ENCODE measurements at regions not wholly inside any gene's neighbourhood (a gene's known extent, or its start where the extent isn't known, plus 50 kb on each side); places are given as distances from the start of the nearest gene placed in this dataset.

GRCh38 chr14:51593397-51593796, 58.3 kb upstream of the FRMD6 start:
- H3K27me3 ChIP-seq (ENCODE audit: control insufficient read depth in 3 of 3, insufficient read depth in 3 of 3, low read depth in 1 of 3, low read length in 3 of 3), result peaks cover 0 to 3% (median 0%) of the 10 kb centered on the region in 3 experiments
- H3K27ac ChIP-seq (replicated peaks; ENCODE audit: low read length), result no peak overlapping the region
- no peak for DNase-seq (ENCODE audit: low spot score)
- no peak overlapping the region for H3K14ac ChIP-seq (ENCODE audit: low read length)
- H3K4me3 ChIP-seq (ENCODE audit: low read length in 2 of 2), result no peak overlapping the region
- H2BK5ac ChIP-seq (ENCODE audit: low read length), result no peak overlapping the region
- no peak overlapping the region for H2BK120ac ChIP-seq (ENCODE audit: low read depth, low read length)
- no peak overlapping the region for H2AFZ ChIP-seq (ENCODE audit: low read length)
- no peaks in the 10 kb centered on the region for H3K36me3 ChIP-seq (replicated peaks in 1 of 2; ENCODE audit: control insufficient read depth in 2 of 2, insufficient read depth in 2 of 2, low read length in 2 of 2)
- no peak overlapping the region for H3K18ac ChIP-seq (ENCODE audit: low read length)
- H3K4me2 ChIP-seq (ENCODE audit: insufficient read depth, low read length, poor library complexity, severe bottlenecking), result no peak overlapping the region
- H2AK5ac ChIP-seq (ENCODE audit: low read depth, low read length), result no peak overlapping the region
- no peaks in the 10 kb centered on the region for H3K9me3 ChIP-seq (replicated peaks in 1 of 2; ENCODE audit: control insufficient read depth in 2 of 2, insufficient read depth in 1 of 2, low read depth in 1 of 2, low read length in 2 of 2)
- no CpG with 5 or more reads among the region's 5 CpGs for WGBS, 2 donors (ENCODE audit: extremely low coverage in 2 of 2, insufficient read length in 2 of 2, insufficient replicate concordance in 1 of 2)
- H3K79me1 ChIP-seq (ENCODE audit: low read depth, low read length), result no peaks in the 10 kb centered on the region
- no peak overlapping the region for H4K8ac ChIP-seq (ENCODE audit: low read depth, low read length)
- H3K9ac ChIP-seq (ENCODE audit: low read depth, low read length, poor library complexity), result no peak overlapping the region
- H2BK15ac ChIP-seq (ENCODE audit: low read length), result no peak overlapping the region
- no peak overlapping the region for H3K23ac ChIP-seq (ENCODE audit: low read depth, low read length, poor library complexity)
- H4K91ac ChIP-seq (ENCODE audit: low read depth, low read length, poor library complexity), result no peak overlapping the region
- H3K4ac ChIP-seq (ENCODE audit: low read length), result no peak overlapping the region
- H2BK12ac ChIP-seq (ENCODE audit: low read length), result no peak overlapping the region
- H3K4me1 ChIP-seq (ENCODE audit: control insufficient read depth in 2 of 2, insufficient read depth in 1 of 2, low read depth in 1 of 2, low read length in 2 of 2), result no peaks in the 10 kb centered on the region

- no peak overlapping the region for H3K14ac ChIP-seq (ENCODE audit: low read length)
- H3K4me2 ChIP-seq (ENCODE audit: insufficient read depth, low read length, poor library complexity, severe bottlenecking), result no peak overlapping the region
- H4K8ac ChIP-seq (ENCODE audit: low read depth, low read length), result no peak overlapping the region
- H3K4me1 ChIP-seq (ENCODE audit: control insufficient read depth in 2 of 2, insufficient read depth in 1 of 2, low read depth in 1 of 2, low read length in 2 of 2), result no peaks in the 10 kb centered on the region
- H3K4me3 ChIP-seq (ENCODE audit: low read length in 2 of 2), result no peak overlapping the region
- H2BK12ac ChIP-seq (ENCODE audit: low read length), result no peak overlapping the region
- H3K36me3 ChIP-seq (replicated peaks in 1 of 2; ENCODE audit: control insufficient read depth in 2 of 2, insufficient read depth in 2 of 2, low read length in 2 of 2), result no peaks in the 10 kb centered on the region
- no peak overlapping the region for H3K9ac ChIP-seq (ENCODE audit: low read depth, low read length, poor library complexity)
- H3K4ac ChIP-seq (ENCODE audit: low read length), result no peak overlapping the region
- no peak overlapping the region for H2BK5ac ChIP-seq (ENCODE audit: low read length)
- H3K9me3 ChIP-seq (replicated peaks in 1 of 2; ENCODE audit: control insufficient read depth in 2 of 2, insufficient read depth in 1 of 2, low read depth in 1 of 2, low read length in 2 of 2), result no peaks in the 10 kb centered on the region
- H2AK5ac ChIP-seq (ENCODE audit: low read depth, low read length), result no peak overlapping the region
- no peaks in the 10 kb centered on the region for H3K27me3 ChIP-seq (ENCODE audit: control insufficient read depth in 3 of 3, insufficient read depth in 3 of 3, low read depth in 1 of 3, low read length in 3 of 3)
- no CpG with 5 or more reads among the region's 3 CpGs for WGBS, 2 donors (ENCODE audit: extremely low coverage in 2 of 2, insufficient read length in 2 of 2, insufficient replicate concordance in 1 of 2)
- no peak overlapping the region for H3K18ac ChIP-seq (ENCODE audit: low read length)
- no peaks in the 10 kb centered on the region for H3K79me1 ChIP-seq (ENCODE audit: low read depth, low read length)
- H2AFZ ChIP-seq (ENCODE audit: low read length), result no peak overlapping the region
- H3K27ac ChIP-seq (replicated peaks; ENCODE audit: low read length), result no peak overlapping the region
- H4K91ac ChIP-seq (ENCODE audit: low read depth, low read length, poor library complexity), result no peak overlapping the region
- no peak overlapping the region for H2BK15ac ChIP-seq (ENCODE audit: low read length)
- H2BK120ac ChIP-seq (ENCODE audit: low read depth, low read length), result no peak overlapping the region
- no peak overlapping the region for H3K23ac ChIP-seq (ENCODE audit: low read depth, low read length, poor library complexity)
- DNase-seq (ENCODE audit: low spot score), result no peak
Measured at GRCh38 chr14:51595881-51596455, 55.7 kb upstream of the FRMD6 start.

- no peak overlapping the region for H3K4ac ChIP-seq (ENCODE audit: low read length)
- H2AK5ac ChIP-seq (ENCODE audit: low read depth, low read length), result no peak overlapping the region
- no peak overlapping the region for H2BK120ac ChIP-seq (ENCODE audit: low read depth, low read length)
- H2AFZ ChIP-seq (ENCODE audit: low read length), result no peak overlapping the region
- H3K4me1 ChIP-seq (ENCODE audit: control insufficient read depth in 2 of 2, insufficient read depth in 1 of 2, low read depth in 1 of 2, low read length in 2 of 2), result no peaks in the 10 kb centered on the region
- H3K9ac ChIP-seq (ENCODE audit: low read depth, low read length, poor library complexity), result peak overlapping the region; percentile 1
- no peak overlapping the region for H3K23ac ChIP-seq (ENCODE audit: low read depth, low read length, poor library complexity)
- no peak overlapping the region for H3K4me2 ChIP-seq (ENCODE audit: insufficient read depth, low read length, poor library complexity, severe bottlenecking)
- H4K91ac ChIP-seq (ENCODE audit: low read depth, low read length, poor library complexity), result no peak overlapping the region
- H3K27me3 ChIP-seq (ENCODE audit: control insufficient read depth in 3 of 3, insufficient read depth in 3 of 3, low read depth in 1 of 3, low read length in 3 of 3), result no peaks in the 10 kb centered on the region
- no peaks in the 10 kb centered on the region for H3K79me1 ChIP-seq (ENCODE audit: low read depth, low read length)
- no CpG with 5 or more reads among the region's 6 CpGs for WGBS, 2 donors (ENCODE audit: extremely low coverage in 2 of 2, insufficient read length in 2 of 2, insufficient replicate concordance in 1 of 2)
- H3K18ac ChIP-seq (ENCODE audit: low read length), result peak overlapping the region; percentile 59
- no peak overlapping the region for H2BK15ac ChIP-seq (ENCODE audit: low read length)
- H2BK5ac ChIP-seq (ENCODE audit: low read length), result no peak overlapping the region
- H2BK12ac ChIP-seq (ENCODE audit: low read length), result no peak overlapping the region
- H3K9me3 ChIP-seq (replicated peaks in 1 of 2; ENCODE audit: control insufficient read depth in 2 of 2, insufficient read depth in 1 of 2, low read depth in 1 of 2, low read length in 2 of 2), result no peaks in the 10 kb centered on the region
- no peak overlapping the region for H4K8ac ChIP-seq (ENCODE audit: low read depth, low read length)
- no peaks in the 10 kb centered on the region for H3K36me3 ChIP-seq (replicated peaks in 1 of 2; ENCODE audit: control insufficient read depth in 2 of 2, insufficient read depth in 2 of 2, low read length in 2 of 2)
- no peak overlapping the region for H3K4me3 ChIP-seq (ENCODE audit: low read length in 2 of 2)
- no peak overlapping the region for H3K27ac ChIP-seq (replicated peaks; ENCODE audit: low read length)
- DNase-seq (ENCODE audit: low spot score), result no peak
- no peak overlapping the region for H3K14ac ChIP-seq (ENCODE audit: low read length)
Measured at GRCh38 chr14:51596488-51597117, 55.1 kb upstream of the FRMD6 start.

GRCh38 chr14:51597261-51598001, 54.3 kb upstream of the FRMD6 start:
- Histone ChIP-seq H3K9me3 (replicated peaks in 1 of 2; ENCODE audit: control insufficient read depth in 2 of 2, insufficient read depth in 1 of 2, low read depth in 1 of 2, low read length in 2 of 2) (no peaks in the 10 kb centered on the region), H3K9ac (ENCODE audit: low read depth, low read length, poor library complexity) (no peak overlapping the region), H3K4me1 (ENCODE audit: control insufficient read depth in 2 of 2, insufficient read depth in 1 of 2, low read depth in 1 of 2, low read length in 2 of 2) (no peaks in the 10 kb centered on the region), H2BK15ac (ENCODE audit: low read length) (no peak overlapping the region), H3K14ac (ENCODE audit: low read length) (no peak overlapping the region), H3K4me3 (ENCODE audit: low read length in 2 of 2) (no peak overlapping the region), H4K8ac (ENCODE audit: low read depth, low read length) (no peak overlapping the region), H3K4me2 (ENCODE audit: insufficient read depth, low read length, poor library complexity, severe bottlenecking) (no peak overlapping the region), H3K27me3 (ENCODE audit: control insufficient read depth in 3 of 3, insufficient read depth in 3 of 3, low read depth in 1 of 3, low read length in 3 of 3) (peaks cover 0 to 1% (median 0%) of the 10 kb centered on the region in 3 experiments), H2AFZ (ENCODE audit: low read length) (no peak overlapping the region), H2BK120ac (ENCODE audit: low read depth, low read length) (no peak overlapping the region), H2BK5ac (ENCODE audit: low read length) (no peak overlapping the region), H2AK5ac (ENCODE audit: low read depth, low read length) (no peak overlapping the region), H3K18ac (ENCODE audit: low read length) (no peak overlapping the region), H3K23ac (ENCODE audit: low read depth, low read length, poor library complexity) (no peak overlapping the region), H3K4ac (ENCODE audit: low read length) (no peak overlapping the region), H2BK12ac (ENCODE audit: low read length) (no peak overlapping the region), H3K79me1 (ENCODE audit: low read depth, low read length) (no peaks in the 10 kb centered on the region), H3K36me3 (replicated peaks in 1 of 2; ENCODE audit: control insufficient read depth in 2 of 2, insufficient read depth in 2 of 2, low read length in 2 of 2) (no peaks in the 10 kb centered on the region), H3K27ac (replicated peaks; ENCODE audit: low read length) (no peak overlapping the region), H4K91ac (ENCODE audit: low read depth, low read length, poor library complexity) (no peak overlapping the region)
- no CpG with 5 or more reads among the region's 7 CpGs for WGBS, 2 donors (ENCODE audit: extremely low coverage in 2 of 2, insufficient read length in 2 of 2, insufficient replicate concordance in 1 of 2)
- DNase-seq (ENCODE audit: low spot score), result no peak

Data from neuronal stem cell (in vitro differentiated cells).